SK-N-MC (cell line): ENCODE measurements at regions not wholly inside any gene's neighbourhood (a gene's known extent, or its start where the extent isn't known, plus 50 kb on each side); places are given as distances from the start of the nearest gene placed in this dataset.
"Not testable (repeated sequence)": the region's sequence is repeated elsewhere in the genome, so short reads cannot be mapped to it uniquely, and the experiment has no call there.

Source experiments
- DNase-seq: peaks from one replicate; pipeline ENCODE4 v3.0.0-alpha.2; 2011; ENCODE audit warnings: low read depth, low spot score
- H3K27ac ChIP-seq: fragments of 200-600 bp; sonication (generic); 2 replicates; pipeline ENCODE4 v1.5.1; 2016; ENCODE audit warnings: mixed run types
- H3K36me3 ChIP-seq: fragments of 200-600 bp; sonication (generic); 2 replicates; pipeline ENCODE4 v1.6.1; 2017; ENCODE audit warnings: antibody characterized with exemption, low read length, mixed read lengths; ENCODE audit not compliant: insufficient read depth
- H3K4me3 ChIP-seq: fragments of 200-600 bp; sonication (generic); 2 replicates; pipeline ENCODE4 v1.5.1; 2016
- H3K9ac ChIP-seq: fragments of 200-600 bp; sonication (generic); 2 replicates; pipeline ENCODE4 v1.8.0; 2017; ENCODE audit warnings: mixed run types, mixed read lengths; ENCODE audit not compliant: insufficient read length
- H3K9me3 ChIP-seq: fragments of 200-600 bp; sonication (generic); 2 replicates; pipeline ENCODE4 v1.6.1; 2017; ENCODE audit warnings: low read depth, mild to moderate bottlenecking, antibody characterized with exemption, low read length, moderate library complexity, mixed read lengths
- EZH2 ChIP-seq: fragments of 200-600 bp; sonication (generic); IDR thresholded peaks from one replicate; pipeline ENCODE4 v1.6.1; 2017; ENCODE audit warnings: antibody characterized with exemption
- FOXP2 ChIP-seq: optimal IDR thresholded peaks from 2 replicates; pipeline ENCODE3; 2011; ENCODE audit warnings: mild to moderate bottlenecking, moderate library complexity; ENCODE audit not compliant: insufficient read depth; ENCODE audit errors: extremely low read length, control extremely low read depth
- POLR2AphosphoS5 ChIP-seq: IDR thresholded peaks from 2 replicates; pipeline ENCODE4 v1.6.1; 2012; ENCODE audit warnings: mild to moderate bottlenecking, low read depth, low read length, borderline replicate concordance

DNA sequence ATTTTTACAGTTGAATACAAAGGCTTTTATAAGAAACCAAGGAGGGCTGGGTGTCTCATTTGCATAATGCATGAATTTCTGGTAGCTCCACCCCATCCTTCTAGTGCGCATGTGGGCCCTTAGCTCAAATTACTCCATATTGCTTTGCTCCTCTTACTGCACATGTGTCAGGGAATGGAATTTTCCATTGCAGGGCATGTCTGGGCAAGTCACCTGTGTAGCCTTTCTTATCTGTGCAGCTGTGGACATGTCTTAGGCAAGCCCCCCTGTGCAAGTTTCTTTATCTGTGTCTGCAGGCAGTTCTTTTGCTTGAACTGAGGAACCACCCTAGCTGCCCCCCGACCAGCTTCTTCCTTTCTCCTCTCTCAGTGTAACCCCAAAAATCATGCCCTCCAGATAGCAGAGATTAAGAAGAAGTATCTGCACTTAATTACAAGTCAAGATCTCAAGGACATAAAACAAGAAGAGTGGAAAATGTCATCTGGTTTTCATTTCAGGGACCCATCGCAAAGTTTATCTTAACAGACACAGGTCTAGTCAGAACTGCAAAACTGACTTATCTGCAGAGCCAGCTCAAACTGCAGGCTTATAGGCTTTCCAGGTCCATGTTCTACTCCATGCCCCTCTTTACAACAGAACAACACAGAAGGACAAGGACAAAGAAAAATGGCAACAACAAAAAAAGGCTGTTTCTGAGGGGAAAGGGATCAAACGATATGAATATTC is 137.9 kb upstream of the HS3ST4 start:
- H3K9ac ChIP-seq = peak overlapping the region; percentile 48
- DNase-seq = no peak
- peak overlapping the region; percentile 43 for H3K4me3 ChIP-seq
- no peaks in the 10 kb centered on the region for H3K36me3 ChIP-seq
- TF ChIP-seq EZH2 (no peak), POLR2AphosphoS5 (peak; percentile 8; the same call in 1 of the 2 replicates)
- no peaks in the 10 kb centered on the region for H3K9me3 ChIP-seq
- H3K27ac ChIP-seq = peak overlapping the region; percentile 79

DNA sequence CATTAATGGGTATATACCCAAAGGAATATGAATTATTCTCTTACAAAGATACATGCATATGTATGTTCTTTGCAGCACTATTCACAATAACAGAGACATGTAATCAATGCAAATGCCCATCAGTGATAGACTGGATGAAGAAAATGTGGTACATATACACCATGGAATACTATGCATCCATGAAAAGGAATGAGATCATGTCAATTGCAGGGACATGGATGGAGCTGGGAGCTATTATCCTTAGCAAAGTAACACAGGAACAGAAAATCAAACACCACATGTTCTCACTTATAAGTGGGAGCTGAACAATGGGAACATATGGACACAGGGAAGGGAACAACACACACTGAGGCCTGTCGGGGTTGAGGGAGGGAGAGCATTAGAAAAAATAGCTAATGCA is 141.1 kb upstream of the HS3ST4 start:
- TF ChIP-seq EZH2 (no peak), POLR2AphosphoS5 (no peak), FOXP2 (no peak)
- no peak overlapping the region for H3K27ac ChIP-seq
- H3K9ac ChIP-seq = no peak overlapping the region
- no peak for DNase-seq
- no peaks in the 10 kb centered on the region for H3K9me3 ChIP-seq
- no peak overlapping the region for H3K4me3 ChIP-seq
- H3K36me3 ChIP-seq = no peaks in the 10 kb centered on the region

DNA sequence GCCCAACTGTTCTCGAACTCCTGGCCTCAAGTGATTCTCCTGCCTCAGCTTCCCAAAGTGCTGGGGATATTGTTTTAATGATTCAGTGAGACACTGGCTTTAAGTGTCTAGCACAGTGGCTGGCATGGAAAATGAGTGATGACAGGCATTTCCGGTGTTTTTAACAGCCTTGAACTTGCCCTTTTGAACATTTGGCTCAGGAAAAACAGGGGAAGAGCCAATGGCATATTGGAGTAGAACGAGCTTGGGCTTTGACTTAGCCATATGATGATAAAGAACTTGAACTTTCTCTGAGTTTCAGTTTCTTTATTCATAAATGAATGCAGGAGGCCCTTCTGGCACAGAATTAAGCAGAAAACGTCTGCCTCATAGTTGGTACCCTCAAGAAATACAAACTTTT is 145.0 kb upstream of the HS3ST4 start:
- Histone ChIP-seq H3K4me3 (no peak overlapping the region), H3K36me3 (no peaks in the 10 kb centered on the region), H3K9me3 (no peaks in the 10 kb centered on the region), H3K9ac (no peak overlapping the region), H3K27ac (peak overlapping the region; percentile 60; the same call in 1 of the 2 replicates)
- no peak; the same call in 1 of the 2 replicates for TF ChIP-seq POLR2AphosphoS5
- TF ChIP-seq FOXP2 = no peak
- TF ChIP-seq EZH2 = no peak
- no peak for DNase-seq

- Histone ChIP-seq H3K9me3 (no peaks in the 10 kb centered on the region), H3K9ac (no peak overlapping the region), H3K36me3 (no peaks in the 10 kb centered on the region), H3K27ac (no peak overlapping the region), H3K4me3 (no peak overlapping the region)
- DNase-seq = no peak
- TF ChIP-seq FOXP2 (no peak), EZH2 (no peak), POLR2AphosphoS5 (no peak)
These were observed 147.5 kb upstream of the HS3ST4 start for GRCh38 chr16:25544294-25544693.

GRCh38 chr16:25542306-25542705 is 149.5 kb upstream of the HS3ST4 start:
- no peak for TF ChIP-seq POLR2AphosphoS5
- no peaks in the 10 kb centered on the region for H3K9me3 ChIP-seq
- H3K27ac ChIP-seq = peak overlapping the region; percentile 67
- no peak overlapping the region for H3K9ac ChIP-seq
- no peak for DNase-seq
- no peak overlapping the region for H3K4me3 ChIP-seq
- no peaks in the 10 kb centered on the region for H3K36me3 ChIP-seq

DNA sequence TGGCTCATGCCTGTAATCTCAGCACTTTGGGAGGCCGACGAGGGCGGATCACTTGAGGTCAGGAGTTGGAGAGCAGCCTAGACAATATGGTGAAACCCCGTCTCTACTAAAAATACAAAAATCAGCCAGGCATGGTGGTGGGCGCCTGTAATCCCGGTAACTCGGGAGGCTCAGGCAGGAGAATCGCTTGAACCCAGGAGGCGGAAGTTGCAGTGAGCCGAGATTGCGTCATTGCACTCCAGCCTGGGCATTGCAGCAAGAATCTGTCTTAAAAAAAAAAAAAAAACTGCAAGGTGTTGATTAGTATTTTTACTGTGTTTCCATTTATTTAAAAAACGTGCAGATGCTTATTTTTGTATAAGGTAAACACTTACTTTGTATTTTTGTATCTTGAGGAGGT is 152.0 kb upstream of the HS3ST4 start:
- not testable (repeated sequence) for H3K36me3 ChIP-seq, H3K27ac ChIP-seq, DNase-seq, H3K9ac ChIP-seq, H3K9me3 ChIP-seq, H3K4me3 ChIP-seq

DNA sequence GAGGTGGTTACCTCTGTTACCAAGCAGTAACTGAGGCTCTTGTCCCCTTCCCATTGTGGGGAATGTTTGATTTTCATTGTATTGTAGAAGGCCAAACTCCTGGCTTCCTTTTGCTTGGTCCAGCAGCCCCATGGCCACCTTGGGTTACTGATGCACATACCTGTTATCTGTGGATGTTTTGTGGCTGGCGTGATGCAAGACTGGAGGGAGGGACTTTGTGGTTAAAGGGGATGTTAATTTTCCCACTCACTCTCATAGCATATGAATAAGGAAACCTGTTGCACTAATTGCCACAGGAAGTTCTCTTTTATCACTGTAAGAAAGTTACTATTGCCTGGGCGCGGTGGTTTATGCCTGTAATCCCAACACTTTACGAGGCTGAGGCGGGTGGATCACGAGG is 168.6 kb upstream of the HS3ST4 start:
- Histone ChIP-seq H3K9ac (no peak overlapping the region), H3K9me3 (no peaks in the 10 kb centered on the region), H3K27ac (no peak overlapping the region), H3K36me3 (no peaks in the 10 kb centered on the region), H3K4me3 (no peak overlapping the region)
- no peak for DNase-seq
- no peak for TF ChIP-seq POLR2AphosphoS5
- no peak for TF ChIP-seq EZH2
- no peak for TF ChIP-seq FOXP2

DNA sequence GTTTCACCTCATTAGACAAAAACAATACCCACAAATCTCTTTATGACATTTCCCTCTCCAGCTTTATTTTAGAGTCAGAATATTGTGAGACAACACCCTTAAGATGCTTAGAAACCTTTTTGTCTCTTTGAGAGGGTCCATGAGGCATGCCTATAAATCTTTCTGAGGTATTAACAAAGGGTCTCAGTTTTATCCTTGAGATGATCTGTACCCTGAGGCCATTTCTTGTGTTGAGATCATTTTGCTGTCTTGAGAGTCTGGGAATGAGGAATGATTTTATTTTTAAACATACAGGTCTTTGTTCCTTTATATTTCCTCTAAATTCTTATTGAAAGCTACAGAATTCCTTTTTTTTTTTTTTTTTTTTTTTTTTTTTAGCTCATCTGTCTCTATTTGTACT is 179.7 kb upstream of the HS3ST4 start:
- no peak for TF ChIP-seq FOXP2
- no peak for TF ChIP-seq POLR2AphosphoS5
- TF ChIP-seq EZH2 = no peak
- Histone ChIP-seq H3K27ac (no peak overlapping the region), H3K36me3 (no peaks in the 10 kb centered on the region), H3K9me3 (0 out of 2 replicates have a peak, but pooled peaks cover 3% of the 10 kb centered on the region), H3K9ac (no peak overlapping the region), H3K4me3 (no peak overlapping the region)
- peak; percentile 60 for DNase-seq

DNA sequence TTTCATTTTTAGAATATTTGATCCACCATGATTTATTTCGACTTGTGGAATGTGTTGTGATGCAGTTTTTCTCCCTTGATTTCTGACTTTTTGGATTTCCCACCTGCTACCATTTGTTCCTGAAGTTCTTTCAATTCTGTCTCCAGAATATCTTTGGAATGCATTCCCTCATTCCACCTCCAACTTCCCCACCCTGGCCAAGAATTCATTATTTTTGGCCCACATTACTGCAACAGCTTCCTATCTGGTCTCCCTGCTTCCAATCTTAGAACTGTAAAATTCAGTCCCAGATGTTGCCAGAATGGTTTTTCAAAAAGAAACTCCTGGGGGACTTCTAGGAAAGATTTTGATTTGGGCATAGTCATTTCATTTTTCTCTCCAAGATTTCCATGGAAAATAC is 182.3 kb upstream of the HS3ST4 start:
- Histone ChIP-seq H3K4me3 (no peak overlapping the region), H3K9ac (no peak overlapping the region), H3K36me3 (no peaks in the 10 kb centered on the region), H3K27ac (no peak overlapping the region), H3K9me3 (0 out of 2 replicates have a peak, but pooled peaks cover 3% of the 10 kb centered on the region)
- DNase-seq = no peak
- TF ChIP-seq POLR2AphosphoS5 (no peak), EZH2 (no peak), FOXP2 (no peak)
